GM19463 (cell line): ENCODE measurements at regions not wholly inside any gene's neighbourhood (a gene's known extent, or its start where the extent isn't known, plus 50 kb on each side); places are given as distances from the start of the nearest gene placed in this dataset.
"Not testable (repeated sequence)": the region's sequence is repeated elsewhere in the genome, so short reads cannot be mapped to it uniquely, and the experiment has no call there.

Experiments
- ATAC-seq: cut with Tn5 transposase; IDR thresholded peaks from one replicate; pipeline ENCODE4 v1.9.1; 2021; ENCODE audit warnings: mild to moderate bottlenecking, moderate library complexity; ENCODE audit not compliant: unreplicated experiment

- ATAC-seq = no peak
These were observed 230.0 kb upstream of the BTBD3 start for GRCh38 chr20:11687546-11688292.

DNA sequence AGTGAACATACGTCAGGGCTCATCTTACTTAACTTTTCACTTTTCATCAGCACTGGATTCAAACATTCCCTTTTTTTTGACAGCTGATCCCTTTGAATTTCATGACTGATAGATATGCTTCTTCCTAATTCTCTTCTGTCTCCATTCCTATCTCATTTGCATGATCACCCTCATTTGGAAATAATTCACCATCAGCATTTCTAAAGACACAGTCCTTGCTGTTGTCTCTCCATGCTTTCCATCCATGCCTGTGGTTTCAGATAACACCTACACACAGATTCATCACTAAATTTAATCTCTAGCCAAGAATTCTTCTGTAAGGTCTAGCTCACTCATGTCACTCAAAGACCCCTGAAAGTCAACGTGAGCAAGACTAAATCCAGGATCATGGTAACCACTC lies 228.4 kb upstream of the BTBD3 start:
- ATAC-seq = no peak

GRCh38 chr20:11691766-11692165 lies 225.9 kb upstream of the BTBD3 start:
- ATAC-seq = no peak

GRCh38 chr20:11692567-11692966 lies 225.1 kb upstream of the BTBD3 start:
- no peak for ATAC-seq

DNA sequence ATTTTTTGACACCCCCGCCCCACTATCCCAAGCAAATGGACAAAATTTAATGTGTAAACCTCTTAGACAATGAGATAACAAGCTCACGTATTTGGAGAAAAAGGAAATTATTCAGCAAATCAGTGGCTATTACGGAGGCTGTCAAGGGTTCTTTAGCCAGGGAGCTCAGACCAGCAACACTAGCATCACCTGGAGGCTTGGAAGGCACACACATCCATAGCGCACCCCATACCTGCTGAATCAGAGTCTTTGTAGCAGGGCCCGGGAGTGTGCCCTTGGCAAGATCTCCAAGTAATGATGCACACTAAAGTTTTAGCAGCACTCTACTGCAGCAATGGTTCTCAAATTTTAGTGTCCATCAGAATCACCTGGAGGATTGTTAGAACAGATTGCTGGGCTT lies 223.2 kb upstream of the BTBD3 start:
- no peak for ATAC-seq

DNA sequence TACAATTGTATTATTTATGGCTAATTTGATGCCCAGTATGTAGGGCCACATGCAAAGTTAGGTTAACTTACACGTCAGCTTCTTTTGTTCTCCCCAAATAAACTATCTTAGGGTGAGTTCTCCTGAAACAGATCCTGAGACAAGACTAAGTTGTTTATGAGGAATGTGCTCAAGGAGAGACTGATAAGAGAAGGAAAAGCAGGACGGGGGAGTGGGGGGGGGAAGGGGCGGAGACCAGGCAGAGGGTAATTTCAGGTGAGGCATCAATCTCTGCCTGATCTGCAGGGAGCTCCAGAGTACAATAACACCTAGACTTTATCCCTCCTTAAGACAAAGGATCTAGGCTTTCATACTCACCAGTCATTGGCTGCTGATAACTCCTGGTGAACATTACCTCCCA lies 220.6 kb upstream of the BTBD3 start:
- no peak for ATAC-seq

DNA sequence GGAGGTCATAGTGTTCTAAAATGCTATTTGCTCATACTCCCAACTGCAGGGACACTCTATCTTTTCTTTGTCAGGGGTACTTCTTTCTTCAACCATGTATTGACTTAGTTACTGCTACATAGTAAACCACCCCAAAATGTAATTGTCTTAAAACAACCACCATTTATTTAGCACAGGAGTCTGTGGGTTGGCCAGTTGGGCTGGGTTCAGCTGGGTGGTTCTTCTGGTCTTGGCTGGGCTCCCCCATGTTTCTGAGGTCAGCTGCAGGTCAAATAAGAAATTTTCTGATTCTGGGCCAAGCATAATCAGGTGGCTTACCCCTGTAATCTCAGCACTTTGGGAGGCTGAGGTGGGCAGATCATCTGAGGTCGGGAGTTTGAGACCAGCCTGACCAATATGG lies 220.0 kb upstream of the BTBD3 start:
- ATAC-seq = no peak

DNA sequence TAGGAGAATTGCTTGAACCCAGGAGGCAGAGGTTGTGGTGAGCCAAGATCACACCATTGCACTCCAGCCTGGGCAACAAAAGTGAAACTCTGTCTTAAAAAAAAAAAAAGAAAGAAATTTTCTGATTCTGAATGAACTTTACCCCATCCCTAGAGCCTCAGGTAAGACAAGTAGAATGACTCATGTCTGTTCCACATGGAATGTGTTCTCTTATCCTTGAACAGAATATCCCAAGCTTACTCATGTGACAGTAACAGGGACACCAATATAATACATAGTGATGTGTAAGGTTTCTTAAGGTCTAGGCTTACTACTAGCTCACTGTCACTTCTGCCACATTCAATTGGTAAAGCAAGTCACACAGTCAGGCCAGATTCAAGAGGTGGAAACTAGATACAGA lies 219.6 kb upstream of the BTBD3 start:
- no peak for ATAC-seq

GRCh38 chr20:11700831-11701230 lies 216.9 kb upstream of the BTBD3 start:
- no peak for ATAC-seq

- ATAC-seq = no peak
These were observed 214.8 kb upstream of the BTBD3 start for GRCh38 chr20:11702721-11703518.

DNA sequence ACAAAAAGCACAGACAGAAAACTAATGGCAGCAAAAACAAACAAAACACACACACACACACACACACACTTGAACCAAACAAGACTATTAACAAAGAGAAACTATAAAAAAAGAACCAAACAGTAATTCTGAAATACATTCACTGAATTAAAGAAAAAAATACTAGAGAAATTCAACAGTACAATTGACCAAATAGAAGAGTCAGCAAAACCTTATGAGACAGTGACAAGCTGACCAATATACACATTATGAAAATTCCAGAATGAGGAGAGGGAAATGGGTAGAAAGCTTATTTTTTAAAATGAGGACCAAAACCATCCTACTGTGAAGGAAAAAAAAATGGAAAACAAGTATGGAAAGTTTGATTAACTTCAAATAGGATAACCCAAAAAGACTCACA lies 212.2 kb upstream of the BTBD3 start:
- ATAC-seq = no peak

DNA sequence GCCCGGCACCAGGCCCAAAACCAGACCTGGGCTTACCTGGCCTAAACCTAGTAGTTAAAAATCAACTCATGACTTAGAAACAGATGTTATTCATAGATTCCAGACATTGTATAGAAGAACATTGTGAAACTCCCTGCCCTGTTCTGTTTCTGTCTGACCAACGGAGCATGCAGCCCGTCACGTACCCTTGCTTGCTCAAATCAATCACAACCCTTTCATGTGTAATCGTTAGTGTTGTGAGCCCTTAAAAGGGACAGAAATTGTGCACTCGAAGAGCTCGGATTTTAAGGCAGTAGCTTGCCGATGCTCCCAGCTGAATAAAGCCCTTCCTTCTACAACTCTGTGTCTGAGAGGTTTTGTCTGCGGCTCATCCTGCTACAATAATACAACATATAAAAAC lies 209.5 kb upstream of the BTBD3 start:
- not testable (repeated sequence) for ATAC-seq

DNA sequence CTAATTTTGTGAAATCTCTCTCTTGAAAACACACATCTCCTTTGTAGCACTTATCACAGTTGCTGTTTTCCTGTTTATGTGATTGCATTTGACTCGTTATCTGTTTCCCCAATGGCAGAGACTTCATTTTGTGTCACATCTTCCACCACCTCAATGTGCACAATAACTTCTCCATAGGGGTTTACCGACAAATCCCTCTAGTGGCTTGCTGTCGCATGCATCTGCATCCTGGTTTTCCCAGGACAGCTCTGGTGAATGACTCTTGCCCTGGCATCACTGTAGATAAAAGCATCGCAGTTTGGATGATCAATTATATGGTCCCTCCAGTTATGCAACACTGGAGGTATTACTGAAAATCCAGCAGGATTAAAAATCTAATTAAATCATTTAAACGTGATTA lies 206.5 kb upstream of the BTBD3 start:
- ATAC-seq = no peak

- no peak for ATAC-seq
These were observed 205.0 kb upstream of the BTBD3 start for GRCh38 chr20:11712639-11713160.

GRCh38 chr20:11714886-11715285 lies 202.8 kb upstream of the BTBD3 start:
- ATAC-seq = no peak

DNA sequence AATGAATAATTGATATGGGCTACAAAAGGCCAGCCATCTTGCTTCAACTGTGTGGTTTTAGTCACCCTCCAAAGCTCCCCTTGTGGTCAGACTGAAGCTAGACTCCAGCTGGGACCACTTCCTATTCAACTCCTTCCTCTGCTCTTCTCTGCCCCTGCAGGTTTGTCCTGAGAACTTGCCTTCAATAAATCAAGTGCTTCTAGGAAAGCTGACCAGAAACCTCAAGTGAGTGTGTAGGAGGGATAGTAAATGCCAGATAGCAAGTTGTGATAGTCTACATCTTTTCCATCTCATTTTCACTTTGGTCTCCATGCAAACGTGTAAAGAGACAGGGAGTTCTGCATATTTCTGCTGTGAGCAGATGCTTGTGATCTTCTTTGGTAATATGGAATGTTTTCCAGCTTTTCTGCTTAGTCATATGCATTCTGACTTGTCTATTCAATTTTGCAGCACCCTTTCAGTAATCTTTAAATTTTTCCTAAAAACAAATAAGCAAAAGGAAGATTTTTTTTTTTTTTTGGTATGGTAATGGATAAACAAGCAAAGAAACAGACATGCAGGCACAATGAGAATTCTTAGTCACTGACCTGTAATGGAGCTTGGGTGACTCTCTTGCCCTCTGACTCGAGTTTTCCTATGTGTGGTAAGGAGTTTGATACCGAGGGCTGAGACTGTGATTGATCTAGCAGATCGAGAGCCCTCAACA lies 201.3 kb upstream of the BTBD3 start:
- ATAC-seq = no peak

DNA sequence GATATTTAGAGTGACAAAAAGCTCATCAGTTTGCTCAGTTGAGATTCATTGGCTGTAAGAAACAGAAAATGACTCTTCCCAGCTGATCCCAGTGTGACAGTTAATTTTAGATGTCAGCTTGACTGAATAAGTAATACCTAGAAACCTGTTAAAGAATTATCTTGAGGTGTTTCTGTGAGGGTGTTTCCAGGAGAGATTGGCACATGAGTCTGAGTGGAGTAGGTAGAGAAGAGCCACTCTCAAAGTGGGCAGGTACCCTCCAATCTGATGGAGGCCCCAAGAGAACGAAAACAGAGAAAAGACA lies 200.8 kb upstream of the BTBD3 start:
- ATAC-seq = no peak

DNA sequence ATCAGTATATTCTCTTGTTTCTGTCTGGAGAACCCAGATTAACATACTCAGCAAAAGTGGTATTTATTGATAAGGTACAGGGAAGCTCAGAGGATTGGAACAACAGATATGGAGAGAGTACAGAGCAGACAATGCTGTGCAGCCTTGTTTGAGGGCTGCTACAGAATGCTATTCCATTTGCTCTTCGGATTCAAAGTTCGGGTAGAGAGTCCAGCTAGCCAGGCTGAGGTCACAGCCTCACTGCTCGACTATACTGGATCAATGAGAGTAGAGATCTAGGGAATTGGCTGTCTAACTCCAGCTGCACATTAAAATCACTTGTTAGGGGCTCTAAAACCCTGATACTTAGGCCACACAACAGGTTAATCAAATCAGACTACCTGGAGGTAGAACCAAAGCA lies 200.1 kb upstream of the BTBD3 start:
- ATAC-seq = no peak

GRCh38 chr20:11718474-11719094 lies 199.1 kb upstream of the BTBD3 start:
- no peak for ATAC-seq

GRCh38 chr20:11719153-11719552 lies 198.5 kb upstream of the BTBD3 start:
- ATAC-seq = no peak

DNA sequence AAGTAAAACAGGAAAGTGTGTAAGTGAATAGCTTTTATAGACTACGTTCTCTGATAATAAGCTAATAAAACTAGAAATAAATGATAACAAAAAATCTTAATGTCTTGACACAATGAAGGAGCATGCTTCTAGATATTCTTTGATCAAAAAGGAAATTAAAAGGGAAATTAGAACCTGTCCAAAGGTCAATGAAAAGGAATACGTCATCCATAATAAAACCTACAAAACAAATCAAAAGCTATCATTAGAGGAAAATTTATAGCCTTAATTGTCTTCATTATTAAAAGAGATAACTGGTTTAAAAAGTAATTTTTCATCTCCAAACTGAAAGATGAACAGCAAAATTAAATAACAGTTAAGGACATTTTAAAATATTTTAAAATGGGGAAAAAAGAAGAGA lies 196.3 kb upstream of the BTBD3 start:
- no peak for ATAC-seq
